Vagina (tissue), 2 donors: ENCODE measurements at regions not wholly inside any gene's neighbourhood (a gene's known extent, or its start where the extent isn't known, plus 50 kb on each side); places are given as distances from the start of the nearest gene placed in this dataset.

Experiments used
- DNase-seq, 2 donors: peaks; one replicate each; pipeline ENCODE4 v3.0.0-alpha.2; 2017; ENCODE audit errors: extremely low spot score in 2 of 2
- H3K27ac ChIP-seq: fragments of 200-600 bp; sonication (generic); one replicate; pipeline ENCODE4 v1.5.1; 2019
- H3K27me3 ChIP-seq: fragments of 200-600 bp; sonication (generic); one replicate; pipeline ENCODE4 v1.5.1; 2019
- H3K36me3 ChIP-seq, 2 donors: fragments of 200-600 bp; sonication (generic); one replicate each; pipeline ENCODE4 v1.5.1; 2017 to 2019
- H3K4me1 ChIP-seq: fragments of 200-600 bp; sonication (generic); one replicate; pipeline ENCODE4 v1.5.1; 2019
- H3K4me3 ChIP-seq, 2 donors: fragments of 200-600 bp; sonication (generic); 1 replicate in 1 of 2; 2 replicates in 1 of 2; pipeline ENCODE4 v1.5.1; 2016 to 2019
- H3K9me3 ChIP-seq: fragments of 200-600 bp; sonication (generic); one replicate; pipeline ENCODE4 v1.5.1; 2019
- CTCF ChIP-seq, 3 experiments: fragments of 450-650 bp in 2 of 3; fragments of 200-600 bp in 1 of 3; sonication (generic) in 1 of 3; IDR thresholded peaks; one replicate each; pipeline ENCODE4 v1.5.1; 2017 to 2019; ENCODE audit warnings: antibody characterized with exemption in 3 of 3, mild to moderate bottlenecking in 2 of 3, moderate library complexity in 2 of 3
- POLR2A ChIP-seq, 2 donors: fragments of 450-650 bp; IDR thresholded peaks; one replicate each; pipeline ENCODE4 v1.6.1; 2017; ENCODE audit warnings: antibody characterized with exemption in 2 of 2, mild to moderate bottlenecking in 2 of 2, moderate library complexity in 2 of 2
- POLR2AphosphoS5 ChIP-seq, 2 donors: sonication (generic); formaldehyde crosslinking; IDR thresholded peaks; one replicate each; pipeline ENCODE4 v1.9.0; 2017; ENCODE audit warnings: antibody characterized with exemption in 2 of 2, mild to moderate bottlenecking in 2 of 2, low read depth in 1 of 2; ENCODE audit not compliant: insufficient read depth in 1 of 2
- intact Hi-C: fragments of 100-400 bp; cut with DNase I; formaldehyde crosslinking; loops from one replicate; pipeline ENCODE4 v1.15.1; 2023

- Histone ChIP-seq H3K9me3 (no peaks in the 10 kb centered on the region), H3K4me3 (no peak overlapping the region), H3K36me3 (no peaks in the 10 kb centered on the region), H3K27me3 (no peaks in the 10 kb centered on the region), H3K27ac (no peak overlapping the region), H3K4me1 (no peaks in the 10 kb centered on the region)
- no peak for TF ChIP-seq POLR2AphosphoS5 (IDR thresholded peaks at IDR 0.05; ENCODE audit: insufficient read depth in 1 of 2, low read depth in 1 of 2)
- TF ChIP-seq POLR2A (IDR thresholded peaks at IDR 0.05): no peak
- no peak for TF ChIP-seq CTCF (IDR thresholded peaks at IDR 0.05)
- DNase-seq: no peak
- intact Hi-C loops: no loop called here
Observed at GRCh38 chr15:47431501-47431900, 285.8 kb upstream of the SEMA6D start.

DNA sequence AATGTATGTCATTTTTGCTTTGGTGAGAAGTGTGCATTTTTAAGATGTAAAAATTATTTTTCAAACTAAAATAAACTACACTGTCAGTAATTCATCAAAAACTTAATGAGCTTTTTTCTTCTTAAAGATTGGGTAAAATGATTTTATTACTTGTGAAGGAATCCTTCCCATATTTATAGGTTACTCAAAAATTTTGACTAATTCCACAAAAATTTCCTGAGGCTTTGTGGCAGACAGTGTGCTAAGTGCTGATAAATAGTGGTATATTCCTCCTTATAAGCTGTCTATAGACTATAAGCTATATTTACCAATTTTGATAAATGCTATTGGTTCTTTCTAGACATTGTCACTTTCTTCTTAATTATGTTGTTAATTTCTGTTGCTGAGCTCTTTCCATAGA is 284.5 kb upstream of the SEMA6D start:
- H3K27ac ChIP-seq: no peak overlapping the region
- no peaks in the 10 kb centered on the region for H3K27me3 ChIP-seq
- H3K36me3 ChIP-seq: no peaks in the 10 kb centered on the region
- intact Hi-C loops: no loop called here
- H3K4me1 ChIP-seq: no peaks in the 10 kb centered on the region
- no peak for TF ChIP-seq POLR2AphosphoS5 (IDR thresholded peaks at IDR 0.05; ENCODE audit: insufficient read depth in 1 of 2, low read depth in 1 of 2)
- TF ChIP-seq CTCF (IDR thresholded peaks at IDR 0.05): no peak
- TF ChIP-seq POLR2A (IDR thresholded peaks at IDR 0.05): no peak
- no peak for DNase-seq
- no peak overlapping the region for H3K4me3 ChIP-seq
- H3K9me3 ChIP-seq: no peaks in the 10 kb centered on the region

- Histone ChIP-seq H3K9me3 (no peaks in the 10 kb centered on the region), H3K36me3 (no peaks in the 10 kb centered on the region), H3K4me3 (no peak overlapping the region), H3K4me1 (peaks cover 4% of the 10 kb centered on the region), H3K27me3 (no peaks in the 10 kb centered on the region), H3K27ac (no peak overlapping the region)
- no peak for DNase-seq
- intact Hi-C loops: no loop called here
- TF ChIP-seq POLR2AphosphoS5 (IDR thresholded peaks at IDR 0.05; ENCODE audit: insufficient read depth in 1 of 2, low read depth in 1 of 2) (no peak), POLR2A (IDR thresholded peaks at IDR 0.05) (no peak), CTCF (IDR thresholded peaks at IDR 0.05) (no peak)
Observed at GRCh38 chr15:47434596-47434995, 282.7 kb upstream of the SEMA6D start.

DNA sequence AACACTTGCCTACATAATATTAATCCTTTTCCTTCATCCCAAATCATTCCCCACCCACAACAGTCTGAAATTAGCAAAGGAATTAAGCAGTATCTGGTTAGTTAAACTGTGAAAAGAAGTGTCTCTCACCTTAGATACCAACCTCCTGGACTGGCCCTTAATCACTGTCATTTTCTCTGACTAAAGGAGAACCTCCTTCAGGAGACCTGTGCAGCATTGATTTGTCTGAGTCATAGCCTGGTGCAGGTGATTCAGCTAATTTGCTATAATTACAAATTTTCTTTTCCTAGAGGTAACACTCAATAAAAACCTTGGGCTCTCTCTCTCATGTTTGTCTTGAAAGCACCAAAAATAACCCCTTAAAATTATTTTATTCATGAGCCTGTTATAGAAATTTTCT is 279.8 kb upstream of the SEMA6D start:
- Histone ChIP-seq H3K27me3 (no peaks in the 10 kb centered on the region), H3K4me1 (peaks cover 6% of the 10 kb centered on the region), H3K9me3 (no peaks in the 10 kb centered on the region), H3K4me3 (no peak overlapping the region), H3K36me3 (no peaks in the 10 kb centered on the region), H3K27ac (no peak overlapping the region)
- TF ChIP-seq POLR2A (IDR thresholded peaks at IDR 0.05) (no peak), CTCF (IDR thresholded peaks at IDR 0.05) (no peak), POLR2AphosphoS5 (IDR thresholded peaks at IDR 0.05; ENCODE audit: insufficient read depth in 1 of 2, low read depth in 1 of 2) (no peak)
- intact Hi-C loops: no loop called here
- DNase-seq: no peak

DNA sequence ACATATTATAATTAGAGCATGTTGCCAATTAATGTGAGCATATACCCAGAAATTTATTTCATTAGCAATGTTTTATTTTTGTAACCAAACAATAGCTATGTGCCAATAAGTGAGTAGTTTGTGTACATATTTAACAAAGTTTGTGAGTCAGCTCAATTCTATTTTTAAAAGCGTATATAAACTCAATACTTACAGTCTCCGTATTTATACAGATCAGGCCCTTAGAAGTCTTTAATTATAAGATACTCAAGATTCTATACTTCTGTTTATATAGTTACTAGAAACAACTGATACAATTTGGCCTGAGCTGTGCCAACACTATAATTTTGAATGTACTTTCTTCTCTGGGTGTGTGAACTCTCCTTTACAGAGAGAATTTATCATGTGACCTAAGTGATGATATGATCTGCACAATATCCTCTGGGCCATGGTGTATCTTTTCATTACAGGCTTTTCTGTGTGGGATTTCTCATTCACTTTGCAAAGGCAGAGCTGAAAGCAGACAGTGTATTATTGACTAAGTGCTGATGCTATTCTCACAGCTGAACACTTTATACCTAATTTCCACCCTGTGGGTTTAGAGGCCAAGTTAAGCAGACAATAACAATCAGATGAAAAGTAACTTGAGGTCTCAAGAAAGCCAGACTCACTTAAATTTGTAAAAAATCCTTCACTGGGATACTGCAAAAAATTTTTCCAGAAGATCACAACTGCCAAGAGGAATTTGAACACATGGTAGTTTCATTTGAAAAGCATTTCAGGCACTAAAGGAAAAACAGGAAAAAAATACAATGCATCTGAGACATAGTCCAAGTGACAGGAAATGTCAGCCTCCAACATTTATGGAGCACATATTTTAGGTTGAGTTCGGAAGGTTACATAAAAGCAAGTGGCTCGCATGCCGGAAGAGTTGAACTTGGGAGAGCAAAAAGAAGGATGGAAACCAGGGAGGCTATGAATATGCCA is 277.9 kb upstream of the SEMA6D start:
- intact Hi-C loops: no loop called here
- Histone ChIP-seq H3K9me3 (no peaks in the 10 kb centered on the region), H3K36me3 (no peaks in the 10 kb centered on the region), H3K4me3 (no peak overlapping the region), H3K27ac (no peak overlapping the region), H3K4me1 (peaks cover 6% of the 10 kb centered on the region), H3K27me3 (no peaks in the 10 kb centered on the region)
- TF ChIP-seq CTCF (IDR thresholded peaks at IDR 0.05) (no peak), POLR2A (IDR thresholded peaks at IDR 0.05) (no peak), POLR2AphosphoS5 (IDR thresholded peaks at IDR 0.05; ENCODE audit: insufficient read depth in 1 of 2, low read depth in 1 of 2) (no peak)
- DNase-seq: no peak
